HL-60 (cell line): ENCODE measurements at regions not wholly inside any gene's neighbourhood (a gene's known extent, or its start where the extent isn't known, plus 50 kb on each side); places are given as distances from the start of the nearest gene placed in this dataset.

Experiments used
- CTCF ChIP-seq: IDR thresholded peaks from one replicate; pipeline ENCODE4 v1.5.1; 2011; ENCODE audit warnings: low read length, control low read depth, inconsistent platforms; ENCODE audit not compliant: insufficient read depth
- POLR2AphosphoS5 ChIP-seq: IDR thresholded peaks from 2 replicates; pipeline ENCODE4 v1.6.1; 2012; ENCODE audit warnings: low read depth
- REST ChIP-seq: IDR thresholded peaks from 2 replicates; pipeline ENCODE4 v1.6.1; 2012; ENCODE audit warnings: low read depth; ENCODE audit not compliant: insufficient replicate concordance

GRCh38 chr1:115545096-115545720 lies 96.6 kb upstream of the VANGL1 start:
- no peak for TF ChIP-seq POLR2AphosphoS5
- TF ChIP-seq REST: no peak
- no peak for TF ChIP-seq CTCF
